Smooth muscle cell (in vitro differentiated cells): ENCODE measurements at regions not wholly inside any gene's neighbourhood (a gene's known extent, or its start where the extent isn't known, plus 50 kb on each side); places are given as distances from the start of the nearest gene placed in this dataset.
"Not testable (repeated sequence)": the region's sequence is repeated elsewhere in the genome, so short reads cannot be mapped to it uniquely, and the experiment has no call there.

Experiments used
- DNase-seq: peaks from one replicate; lab custom pipeline; 2025; ENCODE audit not compliant: unreplicated experiment; lab: John Stamatoyannopoulos, UW
- H2AFZ ChIP-seq: fragments of 200-600 bp; sonication (generic); 2 replicates; pipeline ENCODE4 v1.6.0; 2016; ENCODE audit warnings: antibody characterized with exemption, low read depth, mild to moderate bottlenecking
- H3F3A ChIP-seq: fragments of 200-600 bp; sonication (generic); 2 replicates; pipeline ENCODE4 v1.6.0; 2017; ENCODE audit warnings: antibody characterized with exemption, low read depth
- H3K27ac ChIP-seq: fragments of 200-600 bp; sonication (generic); 2 replicates; pipeline ENCODE4 v1.5.1; 2016; ENCODE audit warnings: low read depth, mild to moderate bottlenecking
- H3K27me3 ChIP-seq: fragments of 200-600 bp; sonication (generic); 2 replicates; pipeline ENCODE4 v1.6.1; 2016; ENCODE audit warnings: low read depth, mild to moderate bottlenecking
- H3K36me3 ChIP-seq: fragments of 200-600 bp; sonication (generic); 2 replicates; pipeline ENCODE4 v1.5.1; 2016; ENCODE audit warnings: low read depth
- H3K4me1 ChIP-seq: fragments of 200-600 bp; sonication (generic); 2 replicates; pipeline ENCODE4 v1.5.1; 2016; ENCODE audit warnings: low read depth
- H3K4me2 ChIP-seq: fragments of 200-600 bp; sonication (generic); 2 replicates; pipeline ENCODE4 v1.6.0; 2016; ENCODE audit warnings: mild to moderate bottlenecking
- H3K4me3 ChIP-seq: fragments of 200-600 bp; sonication (generic); 2 replicates; pipeline ENCODE4 v1.5.1; 2016; ENCODE audit warnings: mild to moderate bottlenecking
- H3K79me2 ChIP-seq: fragments of 200-600 bp; sonication (generic); 2 replicates; pipeline ENCODE4 v1.6.0; 2016; ENCODE audit warnings: low read depth, mild to moderate bottlenecking
- H3K9ac ChIP-seq: fragments of 200-600 bp; sonication (generic); 2 replicates; pipeline ENCODE4 v1.6.0; 2016; ENCODE audit warnings: low read depth
- H3K9me3 ChIP-seq: fragments of 200-600 bp; sonication (generic); replicated peaks from 2 replicates; pipeline ENCODE4 v1.5.1; 2016; ENCODE audit warnings: low read depth
- H4K20me1 ChIP-seq: fragments of 200-600 bp; sonication (generic); 2 replicates; pipeline ENCODE4 v1.6.0; 2016; ENCODE audit warnings: low read depth
- WGBS: methylation state at CpG from one replicate; pipeline ENCODE4 v1.1.7; 2016; ENCODE audit warnings: low lambda C conversion rate; 5-methylcytosine and 5-hydroxymethylcytosine counted together

DNA sequence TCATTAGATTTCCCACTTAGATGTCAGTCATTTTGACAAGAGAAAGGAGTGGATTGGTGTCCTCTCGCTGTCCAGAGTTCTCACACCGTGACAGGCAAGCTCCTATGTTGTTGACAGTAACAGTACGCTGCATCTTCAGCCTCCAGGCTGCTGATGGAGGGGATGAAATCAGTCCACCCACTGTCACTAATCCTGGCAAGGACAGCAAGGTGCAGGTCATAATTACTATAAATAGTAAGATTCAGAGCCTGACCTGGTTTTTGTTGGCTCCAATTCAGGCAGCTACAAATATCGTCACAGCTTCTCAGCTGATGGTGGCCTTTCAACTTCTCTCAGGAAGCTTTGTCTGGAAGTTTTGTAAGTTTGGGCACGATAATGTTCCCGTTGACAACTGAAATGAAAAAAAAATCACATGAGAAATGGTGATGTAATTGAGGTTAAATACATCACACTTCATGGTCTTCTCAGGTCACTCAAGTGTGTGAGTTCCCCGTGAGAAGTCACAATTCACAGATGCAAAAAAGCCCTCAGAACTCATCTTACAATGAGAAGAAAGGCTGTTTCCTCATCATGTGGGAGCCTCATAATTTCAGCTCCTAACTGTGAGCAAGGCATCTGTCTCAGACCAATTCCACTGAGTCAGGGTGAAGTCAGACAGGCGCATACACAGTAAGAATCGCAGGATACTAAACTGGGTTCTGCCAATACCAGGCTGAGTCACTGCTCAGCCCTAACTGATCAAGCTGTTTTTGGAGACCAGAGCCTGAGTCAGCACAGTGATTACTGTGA is 516.9 kb downstream of the RPIA start:
- not testable (repeated sequence) for DNase-seq, H4K20me1 ChIP-seq, H3K27ac ChIP-seq, H3K4me3 ChIP-seq, H2AFZ ChIP-seq, H3K9ac ChIP-seq, H3K4me2 ChIP-seq, H3K27me3 ChIP-seq, H3K79me2 ChIP-seq, H3K4me1 ChIP-seq, H3K36me3 ChIP-seq, H3F3A ChIP-seq, H3K9me3 ChIP-seq
- WGBS = 77% methylated on average over 9 of the region's 9 CpGs

DNA sequence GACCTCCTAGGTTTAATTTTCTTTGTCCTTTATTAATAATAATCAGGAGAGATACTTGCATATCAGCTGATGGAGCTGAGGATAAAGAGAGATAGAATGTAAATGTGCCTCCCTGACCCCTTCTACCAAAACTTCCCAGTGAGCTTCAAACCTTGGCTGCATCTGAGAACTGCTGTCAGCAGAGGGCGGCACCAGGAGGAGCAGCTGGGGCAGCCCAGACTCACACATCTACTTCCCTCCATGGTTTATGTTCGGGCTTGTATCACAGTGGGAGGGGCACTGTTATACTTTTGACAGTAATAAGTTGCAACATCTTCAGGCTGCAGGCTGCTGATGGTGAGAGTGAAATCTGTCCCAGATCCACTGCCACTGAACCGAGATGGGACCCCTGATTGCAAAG is 521.7 kb downstream of the RPIA start:
- DNase-seq = not testable (repeated sequence)

DNA sequence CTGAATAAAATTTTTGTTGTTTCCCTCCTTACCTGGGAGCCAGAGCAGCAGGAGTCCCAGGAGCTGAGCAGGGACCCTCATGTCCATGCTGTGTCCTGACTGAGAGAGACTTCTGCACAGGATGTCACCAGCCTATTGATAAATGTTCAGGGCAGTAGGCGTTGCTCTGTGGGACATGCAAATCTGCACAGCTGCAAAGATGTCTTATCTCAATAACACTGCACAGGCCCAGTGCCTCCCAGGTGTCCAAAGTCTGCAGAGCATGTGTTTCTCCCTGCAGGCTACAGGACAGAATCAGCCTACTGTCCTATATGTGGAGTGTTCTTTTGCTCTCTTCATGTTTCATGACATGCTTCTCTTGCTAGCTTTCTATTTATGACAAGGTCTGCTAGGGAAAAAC is 522.3 kb downstream of the RPIA start:
- WGBS = 36% methylated on average over 1 of the region's 1 CpG
- H3K9ac ChIP-seq, H3K4me3 ChIP-seq, H3K79me2 ChIP-seq, H3K4me2 ChIP-seq, H3K36me3 ChIP-seq, H4K20me1 ChIP-seq, H3F3A ChIP-seq, H3K9me3 ChIP-seq, H3K27me3 ChIP-seq, DNase-seq, H2AFZ ChIP-seq, H3K4me1 ChIP-seq, H3K27ac ChIP-seq: not testable (repeated sequence)

More for the DNA sequence above, 521.7 kb downstream of the RPIA start:
- not testable (repeated sequence) for H3K79me2 ChIP-seq, H3K4me1 ChIP-seq, H2AFZ ChIP-seq, H3K27ac ChIP-seq, H3K9me3 ChIP-seq, H3K36me3 ChIP-seq, H3K4me3 ChIP-seq, H3F3A ChIP-seq, H3K4me2 ChIP-seq, H4K20me1 ChIP-seq, H3K9ac ChIP-seq, H3K27me3 ChIP-seq
- 55% methylated on average over 3 of the region's 3 CpGs for WGBS

DNA sequence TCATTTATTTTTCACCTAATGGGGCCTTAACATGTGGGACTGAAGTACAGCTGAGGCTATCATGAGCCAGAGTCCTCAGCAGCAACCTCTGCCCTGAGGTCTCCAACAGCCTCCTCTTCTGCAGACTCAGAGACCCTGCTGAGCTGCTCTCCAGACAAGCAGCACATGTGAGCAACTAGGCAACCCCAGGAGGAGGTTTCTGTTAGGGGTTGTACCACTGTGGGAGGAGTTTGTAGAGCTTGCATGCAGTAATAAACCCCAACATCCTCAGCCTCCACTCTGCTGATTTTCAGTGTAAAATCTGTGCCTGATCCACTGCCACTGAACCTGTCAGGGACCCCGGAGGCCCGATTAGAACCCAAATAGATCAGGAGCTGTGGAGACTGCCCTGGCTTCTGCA is 530.0 kb downstream of the RPIA start:
- not testable (repeated sequence) for DNase-seq, H3K4me1 ChIP-seq, H3K79me2 ChIP-seq, H3F3A ChIP-seq, H2AFZ ChIP-seq, H3K9ac ChIP-seq, H3K9me3 ChIP-seq, H3K36me3 ChIP-seq, H3K27me3 ChIP-seq, H4K20me1 ChIP-seq, H3K27ac ChIP-seq, H3K4me2 ChIP-seq, H3K4me3 ChIP-seq
- no CpG with 5 or more reads among the region's 2 CpGs for WGBS

DNA sequence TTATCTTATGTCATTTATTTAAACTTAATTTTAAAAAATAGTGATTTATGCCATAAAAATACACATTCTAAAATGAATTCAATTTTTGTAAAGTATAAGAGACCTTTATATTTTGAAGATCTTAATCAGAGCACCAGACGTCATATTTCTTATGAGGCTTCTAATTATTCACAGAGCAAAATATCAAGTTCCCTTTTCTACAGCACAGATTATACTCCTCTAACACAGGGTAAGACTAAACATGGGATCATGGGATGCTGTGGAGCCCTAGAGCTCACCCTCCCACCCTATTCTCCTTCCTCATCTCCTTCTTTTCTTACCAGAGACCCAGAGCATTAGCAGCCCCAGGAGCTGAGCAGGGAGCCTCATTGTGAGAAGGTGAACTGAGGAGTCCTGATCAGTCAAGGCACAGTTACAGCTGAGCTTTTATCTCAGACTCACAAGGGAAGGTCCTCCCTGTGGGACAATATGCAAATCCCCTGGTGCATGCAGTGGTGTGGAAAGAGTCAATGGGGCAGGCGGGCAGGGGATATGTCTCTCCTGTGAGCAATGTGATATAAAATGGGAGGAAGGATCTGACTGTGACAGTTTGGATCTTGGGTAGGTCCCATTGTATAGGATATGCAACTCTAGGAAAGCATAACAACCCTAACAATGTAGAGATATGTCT is 530.7 kb downstream of the RPIA start:
- WGBS = 98% methylated on average over 2 of the region's 2 CpGs
- H3K9ac ChIP-seq, H3F3A ChIP-seq, H3K36me3 ChIP-seq, H3K79me2 ChIP-seq, H2AFZ ChIP-seq, H3K27me3 ChIP-seq, H3K4me3 ChIP-seq, H3K27ac ChIP-seq, DNase-seq, H3K4me2 ChIP-seq, H3K4me1 ChIP-seq, H3K9me3 ChIP-seq, H4K20me1 ChIP-seq: not testable (repeated sequence)

DNA sequence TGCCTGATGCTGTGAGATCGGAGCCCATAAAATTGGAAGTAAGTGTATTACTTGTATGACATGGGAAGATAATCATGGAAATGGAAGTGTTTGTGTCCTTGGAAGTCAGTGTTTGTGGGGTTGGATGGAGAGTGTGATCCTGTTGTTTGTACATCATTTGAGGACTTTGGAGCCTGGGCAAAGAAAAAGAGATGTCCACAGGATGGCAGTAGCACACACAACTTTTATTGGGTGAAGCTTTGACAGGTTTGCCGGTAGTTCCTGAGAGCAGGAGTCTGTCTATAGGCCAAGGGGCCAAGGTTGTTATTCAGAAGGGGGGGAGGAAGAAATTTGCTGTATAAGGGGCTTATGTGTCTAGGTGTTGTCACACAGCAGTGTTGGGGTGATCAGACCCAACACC is 533.3 kb downstream of the RPIA start:
- not testable (repeated sequence) for H3K27ac ChIP-seq, H3K9ac ChIP-seq, H3K79me2 ChIP-seq, H4K20me1 ChIP-seq, H3K4me1 ChIP-seq, H3F3A ChIP-seq, DNase-seq, H3K36me3 ChIP-seq, H3K9me3 ChIP-seq, H3K4me3 ChIP-seq, H3K4me2 ChIP-seq, H2AFZ ChIP-seq, H3K27me3 ChIP-seq
- 59% methylated on average over 2 of the region's 2 CpGs for WGBS

DNA sequence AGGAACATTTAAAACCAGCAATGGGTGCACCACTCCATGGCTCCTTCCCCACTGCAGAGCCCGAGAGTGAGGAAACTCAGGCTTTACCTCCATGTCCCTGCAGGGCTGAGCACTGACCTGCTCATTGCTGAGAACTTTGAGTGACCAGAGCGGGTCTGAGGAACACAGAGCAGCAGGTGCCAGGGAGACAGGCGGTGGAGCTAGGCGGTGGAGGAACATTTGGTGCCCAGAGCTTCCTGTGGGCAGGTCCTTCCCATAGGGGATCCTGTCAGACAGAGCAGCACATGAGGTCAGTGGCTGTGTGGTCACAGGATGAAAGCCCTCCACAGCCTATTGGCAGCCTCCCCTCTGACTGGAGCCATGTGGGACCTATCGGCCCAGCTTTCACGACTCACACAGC is 538.5 kb downstream of the RPIA start:
- not testable (repeated sequence) for H3F3A ChIP-seq, H3K27me3 ChIP-seq, H3K4me1 ChIP-seq, H2AFZ ChIP-seq, H3K4me2 ChIP-seq, H4K20me1 ChIP-seq, H3K9me3 ChIP-seq, H3K79me2 ChIP-seq, H3K27ac ChIP-seq, DNase-seq, H3K36me3 ChIP-seq, H3K9ac ChIP-seq, H3K4me3 ChIP-seq
- WGBS = 65% methylated on average over 4 of the region's 6 CpGs

DNA sequence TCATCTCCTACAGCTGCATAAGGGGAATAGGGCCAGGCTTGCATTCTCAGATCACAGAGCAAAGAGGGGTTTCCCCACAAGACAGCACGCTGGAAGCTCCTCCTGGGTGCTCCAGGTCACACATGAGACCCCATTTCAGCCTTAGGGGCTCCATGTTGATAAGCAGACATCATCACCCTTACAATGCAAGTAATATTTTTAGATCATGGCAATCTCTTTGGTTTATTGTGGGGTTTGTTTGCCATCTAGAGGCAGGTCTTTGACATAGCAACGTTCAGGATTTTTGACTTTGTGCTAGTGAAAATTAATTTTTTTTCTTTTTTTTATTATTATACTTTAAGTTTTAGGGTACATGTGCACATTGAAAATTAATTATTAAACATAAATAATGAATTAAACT is 539.8 kb downstream of the RPIA start:
- H3K4me3 ChIP-seq, H2AFZ ChIP-seq, H3K9me3 ChIP-seq, H3K79me2 ChIP-seq, H3K4me2 ChIP-seq, H4K20me1 ChIP-seq, H3K9ac ChIP-seq, H3F3A ChIP-seq, DNase-seq, H3K36me3 ChIP-seq, H3K27me3 ChIP-seq, H3K4me1 ChIP-seq, H3K27ac ChIP-seq: not testable (repeated sequence)
- 6% methylated on average over 1 of the region's 2 CpGs for WGBS
